NCI-H187 treated with DMSO at 0.1 percent for 48 hours (cell line): ENCODE measurements at regions not wholly inside any gene's neighbourhood (a gene's known extent, or its start where the extent isn't known, plus 50 kb on each side); places are given as distances from the start of the nearest gene placed in this dataset.
"Not testable (repeated sequence)": the region's sequence is repeated elsewhere in the genome, so short reads cannot be mapped to it uniquely, and the experiment has no call there.

Experiments used
- DNase-seq: peaks from one replicate; lab custom pipeline; 2025; lab: John Stamatoyannopoulos, UW

- no peak for DNase-seq
Measured at GRCh38 chr4:128688846-128689437, 120.6 kb upstream of the JADE1 start.

- no peak for DNase-seq
Measured at GRCh38 chr4:128688033-128688721, 121.3 kb upstream of the JADE1 start.

GRCh38 chr4:128686810-128687209, 122.7 kb upstream of the JADE1 start:
- DNase-seq, result no peak

- DNase-seq, result no peak
Measured at GRCh38 chr4:128686032-128686465, 123.5 kb upstream of the JADE1 start.

- no peak for DNase-seq
Measured at GRCh38 chr4:128684016-128684415, 125.5 kb upstream of the JADE1 start.

- DNase-seq, result no peak
Measured at GRCh38 chr4:128682942-128683666, 126.4 kb upstream of the JADE1 start.

GRCh38 chr4:128676095-128676494, 133.4 kb upstream of the JADE1 start:
- DNase-seq, result no peak

GRCh38 chr4:128675083-128675482, 134.4 kb upstream of the JADE1 start:
- DNase-seq, result no peak

GRCh38 chr4:128673159-128673558, 136.3 kb upstream of the JADE1 start:
- not testable (repeated sequence) for DNase-seq

GRCh38 chr4:128672596-128672995, 136.9 kb upstream of the JADE1 start:
- not testable (repeated sequence) for DNase-seq

GRCh38 chr4:128670513-128670912, 139.0 kb upstream of the JADE1 start:
- DNase-seq, result no peak

- no peak for DNase-seq
Measured at GRCh38 chr4:128668566-128668965, 140.9 kb upstream of the JADE1 start.

- DNase-seq, result no peak
Measured at GRCh38 chr4:128665514-128665913, 144.0 kb upstream of the JADE1 start.

GRCh38 chr4:128663325-128663724, 146.2 kb upstream of the JADE1 start:
- DNase-seq, result no peak

GRCh38 chr4:128661479-128661878, 148.0 kb upstream of the JADE1 start:
- no peak for DNase-seq

GRCh38 chr4:128660361-128661215, 148.9 kb upstream of the JADE1 start:
- DNase-seq, result no peak

- DNase-seq, result no peak
Measured at GRCh38 chr4:128658214-128658631, 151.3 kb upstream of the JADE1 start.

GRCh38 chr4:128657638-128658037, 151.9 kb upstream of the JADE1 start:
- DNase-seq, result no peak

GRCh38 chr4:128654465-128654864, 155.0 kb upstream of the JADE1 start:
- DNase-seq, result no peak

- peak; percentile 80 for DNase-seq
Measured at GRCh38 chr4:128653527-128654444, 155.7 kb upstream of the JADE1 start.

GRCh38 chr4:128649575-128650205, 159.8 kb upstream of the JADE1 start:
- DNase-seq, result no peak
